H1 (cell line): ENCODE measurements at regions not wholly inside any gene's neighbourhood (a gene's known extent, or its start where the extent isn't known, plus 50 kb on each side); places are given as distances from the start of the nearest gene placed in this dataset.

ENCODE experiments used
- CTCF ChIA-PET: fragments of 300-600 bp; sonication (Branson Sonifier 250); formaldehyde crosslinking; loops from one replicate; lab custom pipeline; 2021; ENCODE audit not compliant: partially characterized antibody; lab: Charles Lee
- POLR2A ChIA-PET: fragments of 300-600 bp; sonication (Branson Sonifier 250); formaldehyde crosslinking; loops from one replicate; lab custom pipeline; 2021; ENCODE audit warnings: inconsistent platforms; ENCODE audit not compliant: partially characterized antibody; lab: Charles Lee
- DNase-seq, 2 experiments: peaks; one replicate each; pipeline versions ENCODE4 v3.0.0 to v3.0.0-alpha.2; 2010 to 2022; ENCODE audit warnings: low spot score in 2 of 2, low read depth in 1 of 2, mixed read lengths in 1 of 2
- FAIRE-seq: peaks from 2 replicates; lab custom pipeline; 2011; peaks lifted over from hg19 to GRCh38; lab: Jason Lieb, UNC
- H2AFZ ChIP-seq: 2 replicates; pipeline ENCODE4 v1.8.1; 2012; ENCODE audit warnings: low read length, inconsistent platforms
- H2AK5ac ChIP-seq: 2 replicates; pipeline ENCODE4 v1.6.1; 2013; ENCODE audit warnings: low read depth, low read length
- H2BK120ac ChIP-seq: replicated peaks from 2 replicates; pipeline ENCODE3; 2013; ENCODE audit warnings: low read depth, low read length, inconsistent platforms
- H2BK12ac ChIP-seq: 2 replicates; pipeline ENCODE4 v1.6.1; 2013; ENCODE audit warnings: low read depth, low read length
- H2BK15ac ChIP-seq: 2 replicates; pipeline ENCODE4 v1.6.1; 2013; ENCODE audit warnings: low read length
- H2BK20ac ChIP-seq: 2 replicates; pipeline ENCODE4 v1.6.1; 2013; ENCODE audit warnings: low read length
- H2BK5ac ChIP-seq: 2 replicates; pipeline ENCODE4 v1.6.1; 2013; ENCODE audit warnings: low read depth, low read length
- H3K14ac ChIP-seq: 2 replicates; pipeline ENCODE4 v1.6.1; 2013; ENCODE audit warnings: inconsistent platforms; ENCODE audit not compliant: insufficient read length
- H3K18ac ChIP-seq: 2 replicates; pipeline ENCODE4 v1.6.1; 2013; ENCODE audit warnings: low read length; ENCODE audit errors: extremely low read depth
- H3K23ac ChIP-seq: 2 replicates; pipeline ENCODE4 v1.6.1; 2013; ENCODE audit warnings: inconsistent platforms; ENCODE audit not compliant: insufficient read length
- H3K23me2 ChIP-seq: 2 replicates; pipeline ENCODE4 v1.6.1; 2013; ENCODE audit warnings: low read depth, low read length
- H3K27ac ChIP-seq: 2 replicates; pipeline ENCODE4 v1.6.1; 2011; ENCODE audit warnings: low read depth, low read length, inconsistent platforms
- H3K27me3 ChIP-seq, 4 experiments: replicated peaks in 1 of 4; 1 replicate in 1 of 4; 2 replicates in 3 of 4; pipeline versions ENCODE4 v1.6.1 to v1.8.1; 2011 to 2013; ENCODE audit warnings: low read length in 3 of 4, mild to moderate bottlenecking in 3 of 4, inconsistent platforms in 2 of 4, mixed read lengths in 2 of 4, moderate library complexity in 1 of 4; ENCODE audit not compliant: control insufficient read depth in 3 of 4, insufficient read depth in 3 of 4; ENCODE audit errors: extremely low read depth in 1 of 4
- H3K36me3 ChIP-seq, 4 experiments: 2 replicates each; pipeline versions ENCODE4 v1.6.1 to v1.8.1; 2011 to 2013; ENCODE audit warnings: mild to moderate bottlenecking in 4 of 4, low read length in 3 of 4, moderate library complexity in 2 of 4, control low read depth in 1 of 4, inconsistent platforms in 1 of 4; ENCODE audit not compliant: insufficient read depth in 4 of 4, control insufficient read depth in 2 of 4
- H3K4ac ChIP-seq: replicated peaks from 2 replicates; pipeline ENCODE3; 2013; ENCODE audit warnings: low read length, low read depth, mixed read lengths, inconsistent platforms; ENCODE audit not compliant: insufficient read length
- H3K4me1 ChIP-seq, 4 experiments: replicated peaks in 1 of 4; 1 replicate in 1 of 4; 2 replicates in 3 of 4; pipeline versions ENCODE4 v1.6.1 to v1.8.1; 2011 to 2013; ENCODE audit warnings: low read length in 3 of 4, inconsistent platforms in 2 of 4, mixed read lengths in 1 of 4; ENCODE audit not compliant: insufficient read depth in 4 of 4, control insufficient read depth in 3 of 4
- H3K4me2 ChIP-seq, 2 experiments: 2 replicates each; pipeline versions ENCODE4 v1.6.1 to v1.8.1; 2011 to 2013; ENCODE audit warnings: low read depth in 2 of 2, low read length in 2 of 2, control low read depth in 1 of 2, inconsistent platforms in 1 of 2, mild to moderate bottlenecking in 1 of 2; ENCODE audit not compliant: insufficient read depth in 1 of 2
- H3K4me3 ChIP-seq, 4 experiments: fragments of 200-600, 300-600 bp in 1 of 4; sonication (generic), shearing (Covaris generic), sonication (Bioruptor Twin) in 1 of 4; 2 replicates each; pipeline versions ENCODE4 v1.5.1 to v1.8.1; 2011 to 2016; ENCODE audit warnings: low read length in 4 of 4, low read depth in 3 of 4, control low read depth in 2 of 4, inconsistent platforms in 2 of 4, mild to moderate bottlenecking in 2 of 4, mixed read lengths in 1 of 4, moderate library complexity in 1 of 4; ENCODE audit not compliant: insufficient read depth in 2 of 4; ENCODE audit errors: extremely low read depth in 1 of 4
- H3K56ac ChIP-seq: replicated peaks from 2 replicates; pipeline ENCODE3; 2013; ENCODE audit warnings: low read depth, mild to moderate bottlenecking, mixed read lengths, low read length, inconsistent platforms; ENCODE audit not compliant: insufficient read length
- H3K79me1 ChIP-seq: 2 replicates; pipeline ENCODE4 v1.6.1; 2013; ENCODE audit warnings: low read depth, low read length, control low read depth
- H3K79me2 ChIP-seq, 2 experiments: 2 replicates each; pipeline versions ENCODE4 v1.6.1 to v1.8.1; 2012 to 2013; ENCODE audit warnings: low read length in 2 of 2, mild to moderate bottlenecking in 2 of 2, inconsistent platforms in 1 of 2; ENCODE audit not compliant: insufficient read depth in 2 of 2, control insufficient read depth in 1 of 2
- H3K9ac ChIP-seq, 4 experiments: replicated peaks in 1 of 4; 1 replicate in 1 of 4; 2 replicates in 3 of 4; pipeline versions ENCODE4 v1.6.1 to v1.8.1; 2011 to 2013; ENCODE audit warnings: low read depth in 3 of 4, low read length in 3 of 4, control low read depth in 2 of 4, mild to moderate bottlenecking in 2 of 4, moderate library complexity in 2 of 4, inconsistent platforms in 1 of 4; ENCODE audit errors: extremely low read depth in 1 of 4
- H3K9me3 ChIP-seq, 2 experiments: 2 replicates each; pipeline versions ENCODE4 v1.6.1 to v1.8.1; 2012 to 2013; ENCODE audit warnings: mild to moderate bottlenecking in 2 of 2, moderate library complexity in 2 of 2, control low read depth in 1 of 2, inconsistent platforms in 1 of 2, low read depth in 1 of 2, low read length in 1 of 2, mixed read lengths in 1 of 2; ENCODE audit not compliant: insufficient read depth in 2 of 2
- H4K20me1 ChIP-seq, 2 experiments: replicated peaks in 1 of 2; 2 replicates each; pipeline versions ENCODE3 to v1.8.1; 2011 to 2013; ENCODE audit warnings: inconsistent platforms in 2 of 2, low read length in 2 of 2, mild to moderate bottlenecking in 1 of 2; ENCODE audit not compliant: insufficient read depth in 2 of 2, control insufficient read depth in 1 of 2
- H4K5ac ChIP-seq: 2 replicates; pipeline ENCODE4 v1.6.1; 2013; ENCODE audit warnings: low read length, low read depth, mixed read lengths, inconsistent platforms; ENCODE audit not compliant: insufficient read length
- H4K8ac ChIP-seq: 2 replicates; pipeline ENCODE4 v1.8.0; 2013; ENCODE audit warnings: mild to moderate bottlenecking, moderate library complexity, low read length, inconsistent platforms; ENCODE audit not compliant: insufficient read depth; ENCODE audit errors: extremely low read depth
- H4K91ac ChIP-seq: replicated peaks from 2 replicates; pipeline ENCODE3; 2013; ENCODE audit warnings: low read length, mixed read lengths, inconsistent platforms; ENCODE audit not compliant: insufficient read length
- BRCA1 ChIP-seq: IDR thresholded peaks from 2 replicates; pipeline ENCODE4 v1.6.1; 2012; ENCODE audit warnings: low read depth, low read length, improper control_type of control experiment
- FOSL1 ChIP-seq: IDR thresholded peaks from 2 replicates; pipeline ENCODE4 v1.6.1; 2011; ENCODE audit warnings: mild to moderate bottlenecking, low read depth, low read length, moderate library complexity; ENCODE audit not compliant: insufficient read depth
- JUND ChIP-seq: IDR thresholded peaks from 2 replicates; pipeline ENCODE4 v1.6.1; 2011; ENCODE audit warnings: mild to moderate bottlenecking, improper control_type of control experiment, low read length
- NANOG ChIP-seq: IDR thresholded peaks from 2 replicates; pipeline ENCODE4 v1.6.1; 2011; ENCODE audit warnings: low read length, low read depth, mild to moderate bottlenecking, inconsistent platforms; ENCODE audit not compliant: insufficient read depth, poor library complexity, severe bottlenecking
- RAD21 ChIP-seq, 2 experiments: IDR thresholded peaks in 1 of 2; conservative IDR thresholded peaks in 1 of 2; 2 replicates each; pipeline ENCODE4 v1.6.1; 2011; ENCODE audit warnings: low read depth in 2 of 2, low read length in 2 of 2, improper control_type of control experiment in 1 of 2, inconsistent platforms in 1 of 2, mild to moderate bottlenecking in 1 of 2, moderate library complexity in 1 of 2
- SP2 ChIP-seq: IDR thresholded peaks from 2 replicates; pipeline ENCODE4 v1.6.1; 2012; ENCODE audit warnings: mild to moderate bottlenecking, low read length, inconsistent platforms
- WGBS, 2 experiments: shearing (Covaris generic) in 1 of 2; methylation state at CpG; one replicate each; pipeline versions ENCODE4 v1.1.6 to v1.1.7; 2013 to 2015; ENCODE audit warnings: low lambda C conversion rate in 2 of 2, mixed read lengths in 2 of 2, inconsistent platforms in 1 of 2, low coverage in 1 of 2, missing lambda C conversion rate in 1 of 2; ENCODE audit not compliant: insufficient replicate concordance in 2 of 2, insufficient coverage in 1 of 2, insufficient read length in 1 of 2; ENCODE audit errors: extremely low coverage in 1 of 2, missing lambda C conversion rate in 1 of 2; 5-methylcytosine and 5-hydroxymethylcytosine counted together

DNA sequence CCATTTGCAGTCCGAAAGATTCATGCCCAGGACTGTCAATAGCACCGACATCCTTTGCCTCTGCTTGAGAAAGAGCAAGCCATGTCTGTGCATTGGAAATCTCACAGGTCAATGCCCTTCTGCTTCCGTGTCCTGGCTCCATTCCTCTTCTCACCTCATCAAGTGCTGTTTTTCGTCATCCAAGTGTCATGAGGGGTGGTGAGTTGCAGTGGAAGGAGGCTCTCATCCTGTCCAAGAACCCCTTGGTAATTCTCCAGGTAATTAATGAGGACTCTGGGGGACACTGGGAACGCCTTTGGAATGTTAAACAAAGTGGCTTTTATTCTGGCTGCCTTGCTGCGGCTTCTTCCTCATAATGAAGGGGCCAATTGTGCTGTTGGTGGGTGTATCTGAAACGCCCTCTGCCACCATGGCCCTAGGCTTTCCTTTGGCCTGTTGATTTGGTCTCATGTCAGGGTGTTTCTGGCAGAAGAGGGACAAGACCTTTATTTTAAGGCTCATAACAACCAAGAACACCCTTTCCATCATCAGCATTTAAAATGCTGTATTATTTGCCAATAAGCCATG is 57.7 kb downstream of the PPP1R3C start:
- no peaks in the 10 kb centered on the region for H3K4me1 ChIP-seq
- no peak overlapping the region for H2BK20ac ChIP-seq
- no peak overlapping the region for H3K27ac ChIP-seq
- H4K8ac ChIP-seq: no peak overlapping the region
- no peaks in the 10 kb centered on the region; the same call in 1 of the 2 replicates for H3K23me2 ChIP-seq
- WGBS, 2 experiments: 80% methylated on average over 7 of the region's 7 CpGs; no CpG with 5 or more reads in 1 of the 2 experiments
- DNase-seq (no peak), FAIRE-seq (no peak)
- no peak overlapping the region for H2BK120ac ChIP-seq
- H3K56ac ChIP-seq: no peak overlapping the region
- CTCF ChIA-PET: interaction anchor here (1.5 kb wide), 1 partner anchor 60 kb away, joined by 5 read pairs; no protein-coding TSS in a partner anchor
- no peak overlapping the region for H2BK5ac ChIP-seq
- no peak overlapping the region for H2AK5ac ChIP-seq
- no peaks in the 10 kb centered on the region for H3K36me3 ChIP-seq
- no peak overlapping the region for H3K4me2 ChIP-seq
- no peak overlapping the region for H4K5ac ChIP-seq
- H3K79me2 ChIP-seq: no peaks in the 10 kb centered on the region
- H2BK12ac ChIP-seq: no peak overlapping the region
- H3K23ac ChIP-seq: no peak overlapping the region
- no peak overlapping the region for H3K4ac ChIP-seq
- no peak overlapping the region for H2AFZ ChIP-seq
- H3K14ac ChIP-seq: no peak overlapping the region
- TF ChIP-seq NANOG (no peak), BRCA1 (no peak), SP2 (no peak), RAD21 (IDR thresholded peaks at IDR 0.05 in 1 of 2, conservative IDR thresholded peaks at IDR 0.05 in 1 of 2; ENCODE audit: low read depth in 2 of 2, low read length in 2 of 2) (no peak), JUND (no peak), FOSL1 (no peak)
- H3K18ac ChIP-seq: no peak overlapping the region
- H3K79me1 ChIP-seq: no peaks in the 10 kb centered on the region
- H4K20me1 ChIP-seq: no peaks in the 10 kb centered on the region
- H2BK15ac ChIP-seq: no peak overlapping the region
- H3K4me3 ChIP-seq: no peak overlapping the region
- no peak overlapping the region for H4K91ac ChIP-seq
- no peaks in the 10 kb centered on the region for H3K27me3 ChIP-seq
- H3K9me3 ChIP-seq: no peaks in the 10 kb centered on the region
- POLR2A ChIA-PET: no interaction called here
- no peak overlapping the region for H3K9ac ChIP-seq
